NCI-H1092 (cell line): ENCODE measurements at regions not wholly inside any gene's neighbourhood (a gene's known extent, or its start where the extent isn't known, plus 50 kb on each side); places are given as distances from the start of the nearest gene placed in this dataset.

Source experiments
- DNase-seq: peaks from one replicate; lab custom pipeline; 2025; lab: John Stamatoyannopoulos, UW

DNA sequence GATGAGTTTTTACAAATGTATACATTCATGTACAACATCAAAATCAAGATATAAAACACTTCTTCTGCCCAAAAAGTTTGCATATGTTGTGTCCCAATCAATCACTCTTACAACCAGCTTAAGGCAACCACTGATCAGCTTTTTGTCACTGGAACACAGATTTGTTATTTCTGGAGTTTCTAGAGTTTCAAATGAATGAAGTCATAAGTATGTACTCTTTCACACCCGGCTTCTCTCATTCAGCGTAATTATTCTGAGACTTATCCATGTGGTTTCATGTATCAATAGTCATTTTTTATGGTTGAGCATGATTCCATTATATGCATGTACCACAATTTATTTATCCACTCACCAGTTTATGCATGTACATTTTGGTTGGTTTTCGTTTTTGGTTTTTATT is 53.0 kb upstream of the CORO2B start:
- no peak for DNase-seq

DNA sequence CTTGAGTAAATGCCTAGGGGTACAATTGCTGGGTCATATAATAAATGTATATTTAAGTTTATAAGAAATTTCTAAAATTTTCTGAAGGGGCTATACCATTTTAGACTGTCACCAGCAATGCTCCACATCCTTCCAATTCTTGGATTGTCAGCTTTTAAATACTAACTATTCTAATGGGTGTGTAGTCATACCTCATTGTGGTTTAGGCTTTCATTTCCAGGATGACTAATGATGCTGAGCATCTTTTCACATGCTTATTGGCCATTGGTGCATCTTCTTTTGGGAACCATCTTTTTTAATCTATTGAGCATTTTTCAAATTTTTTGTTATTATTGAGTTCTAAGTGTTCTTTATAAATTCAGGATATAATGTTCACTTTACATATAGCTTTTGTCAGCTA is 52.5 kb upstream of the CORO2B start:
- no peak for DNase-seq

DNA sequence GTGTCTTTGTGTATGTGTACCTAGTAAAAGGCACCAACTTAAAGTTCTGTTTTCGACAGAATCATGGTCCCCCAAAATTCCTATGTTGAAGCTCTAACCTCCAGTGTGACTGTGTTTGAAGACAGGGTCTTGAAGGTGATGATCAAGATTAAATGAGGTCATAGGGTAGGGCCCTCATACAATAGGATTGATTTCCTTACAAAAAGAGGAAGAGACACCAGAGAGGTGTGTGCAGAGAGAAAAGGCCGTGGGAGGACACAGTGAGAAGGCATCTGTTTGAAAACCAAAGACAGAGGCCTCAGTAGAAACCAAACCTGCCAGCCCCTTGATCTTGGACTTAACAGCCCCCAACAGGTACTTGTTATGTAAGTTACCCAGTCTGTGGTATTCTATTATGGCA is 52.0 kb upstream of the CORO2B start:
- DNase-seq: no peak

DNA sequence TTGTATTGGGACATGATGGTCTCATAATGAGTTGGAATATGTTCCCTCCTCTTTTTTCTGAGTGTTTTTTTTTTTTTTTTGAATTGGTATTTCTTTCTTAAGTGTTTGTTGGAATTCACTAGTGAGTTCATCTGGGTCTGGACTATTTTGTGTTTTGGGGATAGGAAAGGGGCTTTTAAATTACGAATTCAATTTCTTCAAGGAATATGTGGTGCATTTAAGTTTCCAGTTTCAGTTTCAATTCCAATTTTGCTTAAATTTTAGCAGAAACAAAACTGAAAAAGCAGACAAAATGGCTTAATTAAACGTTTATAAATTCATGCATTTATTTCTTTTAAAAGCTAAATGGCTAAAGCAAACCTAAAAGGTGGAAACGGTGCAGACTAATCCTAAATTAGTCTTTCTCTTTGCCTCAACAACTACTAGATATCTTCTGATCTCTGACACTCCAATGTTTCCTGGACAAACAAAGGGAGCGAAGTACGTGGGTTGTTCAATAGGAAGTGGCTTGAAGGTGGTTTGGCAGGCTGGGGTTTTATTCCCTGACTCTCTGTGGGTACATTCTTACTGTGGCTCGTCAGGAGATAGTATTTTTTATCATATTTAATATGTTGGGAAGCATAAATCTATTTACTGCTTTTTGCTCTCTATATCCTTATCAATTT is 50.0 kb upstream of the CORO2B start:
- no peak for DNase-seq
